CD14-positive monocyte (primary cell): ENCODE measurements at regions not wholly inside any gene's neighbourhood (a gene's known extent, or its start where the extent isn't known, plus 50 kb on each side); places are given as distances from the start of the nearest gene placed in this dataset.
"Not testable (repeated sequence)": the region's sequence is repeated elsewhere in the genome, so short reads cannot be mapped to it uniquely, and the experiment has no call there.

Source experiments
- DNase-seq, 3 donors: peaks; one replicate each; pipeline ENCODE4 v3.0.0-alpha.2; 2011 to 2022
- H2AFZ ChIP-seq: 2 replicates; pipeline ENCODE4 v1.6.0; 2012; ENCODE audit warnings: mild to moderate bottlenecking, low read depth, low read length, inconsistent platforms; ENCODE audit not compliant: insufficient read depth, poor library complexity, severe bottlenecking
- H3K27ac ChIP-seq, 2 donors: 1 replicate in 1 of 2; 2 replicates in 1 of 2; pipeline ENCODE4 v1.5.1; 2012 to 2013; ENCODE audit warnings: low read length in 2 of 2, control low read depth in 1 of 2, inconsistent platforms in 1 of 2, low read depth in 1 of 2, mild to moderate bottlenecking in 1 of 2
- H3K27me3 ChIP-seq, 2 donors: one replicate each; pipeline versions ENCODE4 v1.6.0 to v1.6.1; 2011 to 2013; ENCODE audit warnings: low read length in 2 of 2; ENCODE audit not compliant: control insufficient read depth in 2 of 2, insufficient read depth in 2 of 2
- H3K36me3 ChIP-seq, 2 donors: replicated peaks in 1 of 2; 1 replicate in 1 of 2; 2 replicates in 1 of 2; pipeline versions ENCODE4 v1.5.1 to v1.6.1; 2012 to 2013; ENCODE audit warnings: low read length in 2 of 2, control low read depth in 1 of 2, inconsistent platforms in 1 of 2, mild to moderate bottlenecking in 1 of 2; ENCODE audit not compliant: insufficient read depth in 2 of 2, control insufficient read depth in 1 of 2
- H3K4me1 ChIP-seq, 2 donors: 1 replicate in 1 of 2; 2 replicates in 1 of 2; pipeline versions ENCODE4 v1.5.1 to v1.6.1; 2012 to 2013; ENCODE audit warnings: low read length in 2 of 2, control low read depth in 1 of 2, inconsistent platforms in 1 of 2, mild to moderate bottlenecking in 1 of 2, moderate library complexity in 1 of 2; ENCODE audit not compliant: insufficient read depth in 2 of 2, control insufficient read depth in 1 of 2
- H3K4me2 ChIP-seq: replicated peaks from 2 replicates; pipeline ENCODE3; 2012; ENCODE audit warnings: low read length, moderate library complexity, mild to moderate bottlenecking; ENCODE audit not compliant: poor library complexity, severe bottlenecking; ENCODE audit errors: extremely low read depth
- H3K4me3 ChIP-seq, 3 experiments: fragments of 200-600 bp in 1 of 3; sonication (generic) in 1 of 3; replicated peaks in 1 of 3; 1 replicate in 2 of 3; 2 replicates in 1 of 3; pipeline ENCODE4 v1.5.1; 2011 to 2013; ENCODE audit warnings: low read length in 3 of 3, mild to moderate bottlenecking in 3 of 3, control low read depth in 2 of 3, low read depth in 2 of 3, inconsistent platforms in 1 of 3, moderate library complexity in 1 of 3
- H3K79me2 ChIP-seq: 2 replicates; pipeline ENCODE4 v1.6.0; 2012; ENCODE audit warnings: mild to moderate bottlenecking, control low read depth, inconsistent platforms, low read length, moderate library complexity; ENCODE audit not compliant: insufficient read depth
- H3K9ac ChIP-seq: 2 replicates; pipeline ENCODE4 v1.6.0; 2017; ENCODE audit warnings: low read length, mild to moderate bottlenecking; ENCODE audit not compliant: insufficient read depth, poor library complexity, severe bottlenecking
- H3K9me3 ChIP-seq, 2 donors: replicated peaks in 1 of 2; 1 replicate in 1 of 2; 2 replicates in 1 of 2; pipeline versions ENCODE4 v1.5.1 to v1.6.1; 2012 to 2013; ENCODE audit warnings: low read length in 2 of 2, control low read depth in 1 of 2; ENCODE audit not compliant: control insufficient read depth in 1 of 2, insufficient read depth in 1 of 2
- H4K20me1 ChIP-seq: 2 replicates; pipeline ENCODE4 v1.6.0; 2012; ENCODE audit warnings: mild to moderate bottlenecking, low read length, control low read depth, moderate library complexity; ENCODE audit not compliant: insufficient read depth
- H3K27ac Mint-ChIP-seq, 7 donors: one replicate each; pipeline ENCODE4 v1.8.0; 2020; ENCODE audit warnings: mild to moderate bottlenecking in 7 of 7, mixed read lengths in 7 of 7, moderate library complexity in 6 of 7, inconsistent platforms in 2 of 7
- H3K27me3 Mint-ChIP-seq, 3 donors: one replicate each; pipeline ENCODE4 v1.8.0; 2021 to 2022; ENCODE audit warnings: low read depth in 3 of 3, mild to moderate bottlenecking in 3 of 3, mixed read lengths in 3 of 3, moderate library complexity in 3 of 3, inconsistent platforms in 1 of 3
- H3K36me3 Mint-ChIP-seq, 2 donors: one replicate each; pipeline ENCODE4 v1.8.0; 2020; ENCODE audit warnings: mixed read lengths in 2 of 2, inconsistent platforms in 1 of 2, mild to moderate bottlenecking in 1 of 2
- H3K4me1 Mint-ChIP-seq: one replicate; pipeline ENCODE4 v1.8.0; 2020; ENCODE audit warnings: mild to moderate bottlenecking, mixed read lengths
- H3K4me3 Mint-ChIP-seq, 2 donors: one replicate each; pipeline ENCODE4 v1.8.0; 2020; ENCODE audit warnings: mild to moderate bottlenecking in 2 of 2, mixed read lengths in 2 of 2, moderate library complexity in 1 of 2
- H3K9me3 Mint-ChIP-seq, 7 donors: one replicate each; pipeline ENCODE4 v1.8.0; 2020 to 2022; ENCODE audit warnings: mixed read lengths in 7 of 7, mild to moderate bottlenecking in 6 of 7, moderate library complexity in 6 of 7, inconsistent platforms in 2 of 7
- WGBS: methylation state at CpG from one replicate; pipeline ENCODE4 v1.1.5; 2013; ENCODE audit warnings: missing lambda C conversion rate; ENCODE audit not compliant: insufficient coverage; 5-methylcytosine and 5-hydroxymethylcytosine counted together
- intact Hi-C, 2 donors: fragments of 100-400 bp; cut with micrococcal nuclease; formaldehyde crosslinking; loops; one replicate each; pipeline versions ENCODE4 v1.15.0 to v1.15.1; 2023
- TF ChIP-seq, protein P1 (sequence below): fragments of 200-600 bp; IDR thresholded peaks from one replicate; pipeline ENCODE4 v1.8.0; 2022; ENCODE audit warnings: antibody characterized with exemption, mild to moderate bottlenecking

- TF ChIP-seq, protein P1, sequence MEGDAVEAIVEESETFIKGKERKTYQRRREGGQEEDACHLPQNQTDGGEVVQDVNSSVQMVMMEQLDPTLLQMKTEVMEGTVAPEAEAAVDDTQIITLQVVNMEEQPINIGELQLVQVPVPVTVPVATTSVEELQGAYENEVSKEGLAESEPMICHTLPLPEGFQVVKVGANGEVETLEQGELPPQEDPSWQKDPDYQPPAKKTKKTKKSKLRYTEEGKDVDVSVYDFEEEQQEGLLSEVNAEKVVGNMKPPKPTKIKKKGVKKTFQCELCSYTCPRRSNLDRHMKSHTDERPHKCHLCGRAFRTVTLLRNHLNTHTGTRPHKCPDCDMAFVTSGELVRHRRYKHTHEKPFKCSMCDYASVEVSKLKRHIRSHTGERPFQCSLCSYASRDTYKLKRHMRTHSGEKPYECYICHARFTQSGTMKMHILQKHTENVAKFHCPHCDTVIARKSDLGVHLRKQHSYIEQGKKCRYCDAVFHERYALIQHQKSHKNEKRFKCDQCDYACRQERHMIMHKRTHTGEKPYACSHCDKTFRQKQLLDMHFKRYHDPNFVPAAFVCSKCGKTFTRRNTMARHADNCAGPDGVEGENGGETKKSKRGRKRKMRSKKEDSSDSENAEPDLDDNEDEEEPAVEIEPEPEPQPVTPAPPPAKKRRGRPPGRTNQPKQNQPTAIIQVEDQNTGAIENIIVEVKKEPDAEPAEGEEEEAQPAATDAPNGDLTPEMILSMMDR, result no peak
- no peak overlapping the region for H3K27ac ChIP-seq
- no peak overlapping the region for H3K27ac Mint-ChIP-seq
Observed at GRCh38 chr7:131995324-131995723, 438.9 kb upstream of the PODXL start.

DNA sequence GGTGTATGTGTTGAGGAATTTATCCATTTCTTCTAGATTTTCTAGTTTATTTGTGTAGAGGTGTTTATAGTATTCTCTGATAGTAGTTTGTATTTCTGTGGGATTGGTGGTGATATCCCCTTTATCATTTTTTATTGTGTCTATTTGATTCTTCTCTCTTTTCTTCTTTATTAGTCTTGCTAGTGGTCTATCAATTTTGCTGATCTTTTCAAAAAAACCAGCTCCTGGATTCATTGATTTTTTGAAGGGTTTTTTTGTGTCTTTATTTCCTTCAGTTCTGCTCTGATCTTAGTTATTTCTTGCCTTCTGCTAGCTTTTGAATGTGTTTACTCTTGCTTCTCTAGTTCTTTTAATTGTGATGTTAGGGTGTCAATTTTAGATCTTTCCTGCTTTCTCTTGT is 424.6 kb upstream of the PODXL start:
- H3K27ac ChIP-seq, H3K79me2 ChIP-seq, H3K4me3 Mint-ChIP-seq, H3K4me2 ChIP-seq, H3K27me3 ChIP-seq, DNase-seq, H4K20me1 ChIP-seq, H3K36me3 Mint-ChIP-seq, H3K4me1 Mint-ChIP-seq, H3K4me1 ChIP-seq, H3K9ac ChIP-seq, H2AFZ ChIP-seq, H3K27me3 Mint-ChIP-seq, H3K27ac Mint-ChIP-seq, intact Hi-C loops, H3K9me3 ChIP-seq, H3K36me3 ChIP-seq, H3K4me3 ChIP-seq: not testable (repeated sequence)
- H3K9me3 Mint-ChIP-seq, result peaks cover 1 to 16% (median 7%) of the 10 kb centered on the region in 7 donors

More at GRCh38 chr7:131995324-131995723, 438.9 kb upstream of the PODXL start:
- H3K36me3 Mint-ChIP-seq, result no peaks in the 10 kb centered on the region
- no peak overlapping the region for H3K4me3 ChIP-seq
- no peaks in the 10 kb centered on the region for H3K36me3 ChIP-seq
- no peak overlapping the region for H2AFZ ChIP-seq
- peaks cover 0 to 2% (median 2%) of the 10 kb centered on the region in 3 donors for H3K27me3 Mint-ChIP-seq
- no peaks in the 10 kb centered on the region for H3K4me1 ChIP-seq
- H4K20me1 ChIP-seq, result no peaks in the 10 kb centered on the region
- H3K9me3 ChIP-seq, result no peaks in the 10 kb centered on the region
- H3K27me3 ChIP-seq, result no peaks in the 10 kb centered on the region
- no peaks in the 10 kb centered on the region for H3K4me1 Mint-ChIP-seq
- H3K79me2 ChIP-seq, result no peaks in the 10 kb centered on the region
- H3K4me3 Mint-ChIP-seq, result no peak overlapping the region
- H3K9me3 Mint-ChIP-seq, result peaks cover 2 to 14% (median 4%) of the 10 kb centered on the region in 7 donors
- no peak overlapping the region for H3K4me2 ChIP-seq
- intact Hi-C loops, result no loop called here
- DNase-seq, result no peak
- no peak overlapping the region for H3K9ac ChIP-seq
- 100% methylated on average over 2 of the region's 2 CpGs for WGBS

DNA sequence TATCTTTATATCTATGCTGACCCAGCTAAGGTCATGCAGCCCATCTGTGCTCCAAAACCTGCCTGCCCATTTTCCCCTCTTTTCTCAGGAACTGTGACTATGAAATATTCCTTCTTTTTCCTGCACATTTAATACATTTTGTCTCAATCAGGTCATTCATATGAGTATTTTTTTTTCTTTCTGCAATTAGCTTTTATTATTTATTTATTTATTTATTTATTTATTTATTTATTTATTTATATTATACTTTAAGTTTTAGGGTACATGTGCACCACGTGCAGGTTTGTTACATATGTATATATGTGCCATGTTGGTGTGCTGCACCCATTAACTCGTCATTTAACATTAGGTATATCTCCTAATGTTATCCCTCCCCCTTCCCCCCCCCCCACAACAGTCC is 421.7 kb upstream of the PODXL start:
- H4K20me1 ChIP-seq, H3K27ac ChIP-seq, H3K4me1 Mint-ChIP-seq, H3K4me3 ChIP-seq, H3K4me3 Mint-ChIP-seq, DNase-seq, H3K36me3 Mint-ChIP-seq, H3K79me2 ChIP-seq, H3K9me3 ChIP-seq, H3K36me3 ChIP-seq, H3K9ac ChIP-seq, H3K27me3 ChIP-seq, H3K27me3 Mint-ChIP-seq, H3K4me1 ChIP-seq, H3K4me2 ChIP-seq, intact Hi-C loops, H2AFZ ChIP-seq, H3K27ac Mint-ChIP-seq: not testable (repeated sequence)
- peaks cover 1 to 11% (median 4%) of the 10 kb centered on the region in 7 donors for H3K9me3 Mint-ChIP-seq
- no CpG with 5 or more reads among the region's 2 CpGs for WGBS
